Cardiac muscle cell (in vitro differentiated cells and primary cell): ENCODE measurements at regions not wholly inside any gene's neighbourhood (a gene's known extent, or its start where the extent isn't known, plus 50 kb on each side); places are given as distances from the start of the nearest gene placed in this dataset.

Source experiments
- DNase-seq, 2 donors: peaks; one replicate each; pipeline versions ENCODE4 v3.0.0 to v3.0.0-alpha.2; 2010 to 2017; ENCODE audit warnings: low read depth in 1 of 2, low spot score in 1 of 2
- H3K27ac ChIP-seq: fragments of 200-600 bp; sonication (generic); 2 replicates; pipeline ENCODE4 v1.5.1; 2016
- H3K27me3 ChIP-seq: fragments of 200-600 bp; sonication (generic); 2 replicates; pipeline ENCODE4 v1.6.0; 2016; ENCODE audit warnings: control low read depth
- H3K36me3 ChIP-seq: fragments of 200-600 bp; sonication (generic); 2 replicates; pipeline ENCODE4 v1.5.1; 2016; ENCODE audit warnings: control low read depth
- H3K4me1 ChIP-seq: fragments of 200-600 bp; sonication (generic); 2 replicates; pipeline ENCODE4 v1.8.1; 2017; ENCODE audit warnings: low read depth, mild to moderate bottlenecking, mixed run types
- H3K4me3 ChIP-seq: fragments of 200-600 bp; sonication (generic); 2 replicates; pipeline ENCODE4 v1.5.1; 2016; ENCODE audit warnings: mild to moderate bottlenecking
- H3K9me3 ChIP-seq: fragments of 200-600 bp; sonication (generic); 2 replicates; pipeline ENCODE4 v1.5.1; 2017; ENCODE audit warnings: low read depth, mild to moderate bottlenecking, control low read depth
- TF ChIP-seq, protein P1 (sequence below): IDR thresholded peaks from 2 replicates; pipeline ENCODE4 v1.5.1; 2012; ENCODE audit warnings: low read depth, mild to moderate bottlenecking, low read length

- no peaks in the 10 kb centered on the region for H3K4me1 ChIP-seq
- H3K27ac ChIP-seq, result no peak overlapping the region
- TF ChIP-seq, protein P1, sequence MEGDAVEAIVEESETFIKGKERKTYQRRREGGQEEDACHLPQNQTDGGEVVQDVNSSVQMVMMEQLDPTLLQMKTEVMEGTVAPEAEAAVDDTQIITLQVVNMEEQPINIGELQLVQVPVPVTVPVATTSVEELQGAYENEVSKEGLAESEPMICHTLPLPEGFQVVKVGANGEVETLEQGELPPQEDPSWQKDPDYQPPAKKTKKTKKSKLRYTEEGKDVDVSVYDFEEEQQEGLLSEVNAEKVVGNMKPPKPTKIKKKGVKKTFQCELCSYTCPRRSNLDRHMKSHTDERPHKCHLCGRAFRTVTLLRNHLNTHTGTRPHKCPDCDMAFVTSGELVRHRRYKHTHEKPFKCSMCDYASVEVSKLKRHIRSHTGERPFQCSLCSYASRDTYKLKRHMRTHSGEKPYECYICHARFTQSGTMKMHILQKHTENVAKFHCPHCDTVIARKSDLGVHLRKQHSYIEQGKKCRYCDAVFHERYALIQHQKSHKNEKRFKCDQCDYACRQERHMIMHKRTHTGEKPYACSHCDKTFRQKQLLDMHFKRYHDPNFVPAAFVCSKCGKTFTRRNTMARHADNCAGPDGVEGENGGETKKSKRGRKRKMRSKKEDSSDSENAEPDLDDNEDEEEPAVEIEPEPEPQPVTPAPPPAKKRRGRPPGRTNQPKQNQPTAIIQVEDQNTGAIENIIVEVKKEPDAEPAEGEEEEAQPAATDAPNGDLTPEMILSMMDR, result no peak
- no peak overlapping the region for H3K4me3 ChIP-seq
- no peaks in the 10 kb centered on the region for H3K9me3 ChIP-seq
- H3K36me3 ChIP-seq, result no peaks in the 10 kb centered on the region
- no peaks in the 10 kb centered on the region for H3K27me3 ChIP-seq
- no peak for DNase-seq
Measured at GRCh38 chr12:23025372-23026016, 400.5 kb downstream of the ETNK1 start.

DNA sequence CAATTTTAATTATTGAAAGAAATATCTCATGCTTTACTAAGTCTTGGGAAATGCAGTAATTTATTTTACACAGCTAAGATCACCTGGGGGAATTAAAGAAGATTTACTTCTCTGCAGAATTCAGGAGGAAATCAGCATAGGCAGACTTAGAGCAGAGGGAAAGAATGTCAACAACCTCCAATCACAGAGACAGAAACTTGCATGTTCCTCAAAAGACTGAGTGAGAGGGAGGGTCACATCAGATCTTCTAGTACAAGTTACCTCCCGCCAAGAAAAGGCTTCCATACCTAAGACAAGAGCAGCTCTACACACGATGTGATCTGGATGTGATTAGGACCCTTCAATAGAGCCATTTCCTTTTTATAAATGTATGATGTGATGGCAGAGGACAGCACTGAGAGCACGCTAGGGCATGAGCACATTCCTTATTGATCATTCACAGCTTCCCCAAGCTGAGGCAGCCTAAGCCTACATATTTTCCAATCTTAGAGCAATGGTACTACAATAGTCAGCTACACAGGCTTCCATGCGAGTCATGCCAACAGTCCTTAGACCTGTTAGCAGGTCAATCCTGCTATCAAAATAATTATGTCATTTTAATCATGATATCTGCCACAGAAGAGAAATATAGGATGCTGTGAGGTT is 403.3 kb downstream of the ETNK1 start:
- Histone ChIP-seq H3K9me3 (no peaks in the 10 kb centered on the region), H3K36me3 (no peaks in the 10 kb centered on the region), H3K4me3 (no peak overlapping the region), H3K27me3 (no peaks in the 10 kb centered on the region), H3K4me1 (no peaks in the 10 kb centered on the region), H3K27ac (no peak overlapping the region)
- no peak for DNase-seq
- TF ChIP-seq, protein P1, result no peak

DNA sequence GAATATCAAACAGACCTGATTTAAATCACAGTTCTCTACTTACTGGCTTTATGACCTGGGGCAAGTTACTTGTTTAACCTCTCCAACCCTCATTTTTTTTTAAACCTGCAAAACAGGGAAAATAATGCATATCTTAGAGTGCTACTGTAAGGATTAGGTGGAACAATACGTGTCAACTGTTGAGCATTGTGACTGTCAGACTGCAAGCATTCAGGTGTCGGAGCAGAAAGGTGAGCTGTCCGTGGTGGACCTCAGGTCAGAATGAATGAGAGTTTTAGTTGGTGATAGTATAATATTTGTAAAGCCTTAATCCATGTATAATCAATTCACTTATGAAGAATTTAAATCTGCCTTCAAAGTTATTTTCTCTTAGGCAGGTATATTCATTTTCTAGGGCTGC is 404.2 kb downstream of the ETNK1 start:
- Histone ChIP-seq H3K27me3 (no peaks in the 10 kb centered on the region), H3K9me3 (no peaks in the 10 kb centered on the region), H3K36me3 (no peaks in the 10 kb centered on the region), H3K4me1 (no peaks in the 10 kb centered on the region), H3K4me3 (no peak overlapping the region), H3K27ac (no peak overlapping the region)
- peak in 1 of 2 donors; percentile 10 for DNase-seq
- TF ChIP-seq, protein P1, result no peak

- TF ChIP-seq, protein P1, result no peak
- Histone ChIP-seq H3K27me3 (no peaks in the 10 kb centered on the region), H3K4me1 (peaks cover 5% of the 10 kb centered on the region), H3K4me3 (no peak overlapping the region), H3K9me3 (no peaks in the 10 kb centered on the region), H3K36me3 (no peaks in the 10 kb centered on the region), H3K27ac (no peak overlapping the region)
- DNase-seq, result no peak
Measured at GRCh38 chr12:23039834-23040233, 414.9 kb downstream of the ETNK1 start.

DNA sequence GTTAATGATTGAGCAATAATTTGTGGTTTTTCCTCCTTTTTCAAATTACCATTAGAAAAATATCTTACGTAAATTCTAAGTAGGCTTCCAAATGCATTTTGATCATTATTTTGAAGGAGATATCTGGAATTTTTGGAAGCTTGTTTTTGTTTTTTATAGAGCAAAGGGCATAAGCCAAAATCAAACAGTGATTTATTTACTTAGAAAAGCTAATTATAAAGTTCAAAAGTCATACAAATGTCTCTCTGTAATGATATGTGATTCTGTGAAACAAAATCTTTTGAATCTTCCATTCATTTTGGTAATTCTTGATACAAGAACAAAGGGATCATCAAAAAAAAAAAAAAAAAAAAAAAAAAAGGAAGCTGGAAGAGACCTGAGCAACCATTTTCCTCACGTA is 416.8 kb downstream of the ETNK1 start:
- H3K9me3 ChIP-seq, result no peaks in the 10 kb centered on the region
- H3K27me3 ChIP-seq, result no peaks in the 10 kb centered on the region
- no peak overlapping the region for H3K4me3 ChIP-seq
- peaks cover 5% of the 10 kb centered on the region for H3K4me1 ChIP-seq
- H3K27ac ChIP-seq, result no peak overlapping the region
- no peaks in the 10 kb centered on the region for H3K36me3 ChIP-seq
- no peak for DNase-seq
- TF ChIP-seq, protein P1, result no peak
